ENCODE measurements at regions not wholly inside any gene's neighbourhood (a gene's known extent, or its start where the extent isn't known, plus 50 kb on each side); places are given as distances from the start of the nearest gene placed in this dataset.
A peak's percentile ranks its signal among the peaks of the same experiment; 100 is the strongest.

- TF ChIP-seq, protein P1, sequence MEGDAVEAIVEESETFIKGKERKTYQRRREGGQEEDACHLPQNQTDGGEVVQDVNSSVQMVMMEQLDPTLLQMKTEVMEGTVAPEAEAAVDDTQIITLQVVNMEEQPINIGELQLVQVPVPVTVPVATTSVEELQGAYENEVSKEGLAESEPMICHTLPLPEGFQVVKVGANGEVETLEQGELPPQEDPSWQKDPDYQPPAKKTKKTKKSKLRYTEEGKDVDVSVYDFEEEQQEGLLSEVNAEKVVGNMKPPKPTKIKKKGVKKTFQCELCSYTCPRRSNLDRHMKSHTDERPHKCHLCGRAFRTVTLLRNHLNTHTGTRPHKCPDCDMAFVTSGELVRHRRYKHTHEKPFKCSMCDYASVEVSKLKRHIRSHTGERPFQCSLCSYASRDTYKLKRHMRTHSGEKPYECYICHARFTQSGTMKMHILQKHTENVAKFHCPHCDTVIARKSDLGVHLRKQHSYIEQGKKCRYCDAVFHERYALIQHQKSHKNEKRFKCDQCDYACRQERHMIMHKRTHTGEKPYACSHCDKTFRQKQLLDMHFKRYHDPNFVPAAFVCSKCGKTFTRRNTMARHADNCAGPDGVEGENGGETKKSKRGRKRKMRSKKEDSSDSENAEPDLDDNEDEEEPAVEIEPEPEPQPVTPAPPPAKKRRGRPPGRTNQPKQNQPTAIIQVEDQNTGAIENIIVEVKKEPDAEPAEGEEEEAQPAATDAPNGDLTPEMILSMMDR (IDR thresholded peaks at IDR 0.05; ENCODE audit: control insufficient read depth, extremely low read depth, insufficient read depth) = no peak
- peak overlapping the region; percentile 52 for H3K4me3 ChIP-seq (ENCODE audit: low read depth, low read length)
- DNase-seq (ENCODE audit: low read depth) = no peak
These were observed 518.4 kb downstream of the MED13L start for GRCh38 chr12:115758877-115759620.

DNA sequence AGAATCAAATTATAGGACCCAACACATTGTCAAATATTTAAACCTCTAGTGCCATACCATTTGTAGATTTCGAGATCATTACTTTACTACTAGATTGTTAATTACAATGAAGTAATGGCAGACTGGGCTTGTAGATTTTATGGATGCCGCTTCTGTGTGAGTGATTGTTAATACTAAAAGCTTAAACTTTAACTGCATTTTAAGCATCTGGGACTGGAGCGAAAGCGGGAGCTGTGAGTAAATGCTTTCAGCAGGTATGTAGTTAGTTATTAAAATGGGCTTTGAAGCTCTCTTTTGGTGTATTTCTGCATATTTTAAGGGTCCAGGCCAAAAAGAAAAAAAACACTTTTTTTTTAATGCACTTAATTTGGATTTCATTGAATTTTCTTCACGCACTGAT lies 519.3 kb downstream of the MED13L start:
- TF ChIP-seq, protein P1 (IDR thresholded peaks at IDR 0.05; ENCODE audit: control insufficient read depth, extremely low read depth, insufficient read depth) = no peak
- no peak for DNase-seq (ENCODE audit: low read depth)
- H3K4me3 ChIP-seq (ENCODE audit: low read depth, low read length) = peak overlapping the region; percentile 52

GRCh38 chr12:115756804-115757203 lies 520.7 kb downstream of the MED13L start:
- TF ChIP-seq, protein P1 (IDR thresholded peaks at IDR 0.05; ENCODE audit: control insufficient read depth, extremely low read depth, insufficient read depth) = no peak
- no peak for DNase-seq (ENCODE audit: low read depth)
- H3K4me3 ChIP-seq (ENCODE audit: low read depth, low read length) = peak overlapping the region; percentile 52

- DNase-seq (ENCODE audit: low read depth) = no peak
- TF ChIP-seq, protein P1 (IDR thresholded peaks at IDR 0.05; ENCODE audit: control insufficient read depth, extremely low read depth, insufficient read depth) = no peak
- H3K4me3 ChIP-seq (ENCODE audit: low read depth, low read length) = peak overlapping the region; percentile 52
These were observed 521.2 kb downstream of the MED13L start for GRCh38 chr12:115756271-115756670.

DNA sequence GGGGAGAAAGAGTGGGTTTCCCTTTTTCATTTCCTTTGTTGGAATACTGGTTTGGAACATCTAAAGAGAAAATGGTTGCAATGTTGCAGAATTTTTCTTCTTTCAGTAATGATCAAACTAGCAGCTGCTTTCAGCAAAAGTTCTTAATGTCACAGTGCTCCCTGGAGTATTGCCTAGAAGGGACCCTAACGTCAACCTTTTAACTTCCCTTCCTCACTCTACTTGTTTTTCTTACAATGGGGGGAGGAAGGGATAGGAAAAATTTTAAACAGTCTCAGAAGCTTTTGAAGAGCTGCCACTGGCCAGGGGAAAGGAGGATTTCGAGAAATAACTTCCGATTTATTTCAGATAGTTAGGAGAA lies 521.8 kb downstream of the MED13L start:
- TF ChIP-seq, protein P1 (IDR thresholded peaks at IDR 0.05; ENCODE audit: control insufficient read depth, extremely low read depth, insufficient read depth) = no peak
- DNase-seq (ENCODE audit: low read depth) = no peak
- peak overlapping the region; percentile 52 for H3K4me3 ChIP-seq (ENCODE audit: low read depth, low read length)

- TF ChIP-seq, protein P1 (IDR thresholded peaks at IDR 0.05; ENCODE audit: control insufficient read depth, extremely low read depth, insufficient read depth) = no peak
- peak overlapping the region; percentile 52 for H3K4me3 ChIP-seq (ENCODE audit: low read depth, low read length)
- DNase-seq (ENCODE audit: low read depth) = no peak
These were observed 522.3 kb downstream of the MED13L start for GRCh38 chr12:115755061-115755724.
